SK-N-SH treated with all-trans-retinoic acid at 6 μM for 48 hours (cell line): ENCODE measurements at regions not wholly inside any gene's neighbourhood (a gene's known extent, or its start where the extent isn't known, plus 50 kb on each side); places are given as distances from the start of the nearest gene placed in this dataset.

Source experiments
- ATAC-seq: fragments of 200-7000 bp; cut with Tn5 transposase; 3 replicates; pipeline ENCODE4 v1.9.1; 2020; ENCODE audit warnings: mild to moderate bottlenecking, moderate library complexity
- ARNTL ChIP-seq: fragments of 450-650 bp; formaldehyde crosslinking; IDR thresholded peaks from 2 replicates; pipeline ENCODE4 v1.5.0; 2020; ENCODE audit warnings: low read depth, mild to moderate bottlenecking, moderate library complexity, borderline replicate concordance
- BACH2 ChIP-seq: fragments of 250-450 bp; sonication (Bioruptor Pico); IDR thresholded peaks from 2 replicates; pipeline ENCODE4 v1.9.0; 2021; ENCODE audit warnings: mild to moderate bottlenecking, borderline replicate concordance
- CREB5 ChIP-seq: fragments of 250-450 bp; sonication (Bioruptor Pico); IDR thresholded peaks from 2 replicates; pipeline ENCODE4 v1.5.1; 2020; ENCODE audit warnings: low read depth, mild to moderate bottlenecking, moderate library complexity
- ESRRG ChIP-seq: fragments of 250-450 bp; sonication (Bioruptor Pico); IDR thresholded peaks from 2 replicates; pipeline ENCODE4 v1.6.1; 2021; ENCODE audit warnings: mild to moderate bottlenecking
- GLIS3 ChIP-seq: fragments of 250-450 bp; sonication (Bioruptor Pico); IDR thresholded peaks from 2 replicates; pipeline ENCODE4 v1.5.0; 2020; ENCODE audit warnings: mild to moderate bottlenecking, moderate library complexity
- ISL1 ChIP-seq: fragments of 250-450 bp; sonication (Bioruptor Pico); IDR thresholded peaks from 2 replicates; pipeline ENCODE4 v2.1.2; 2022; ENCODE audit warnings: mild to moderate bottlenecking, moderate library complexity
- OSR1 ChIP-seq: fragments of 250-450 bp; sonication (Bioruptor Pico); IDR thresholded peaks from 2 replicates; pipeline ENCODE4 v1.8.0; 2022; ENCODE audit warnings: moderate library complexity, mild to moderate bottlenecking, inconsistent platforms
- PATZ1 ChIP-seq: fragments of 250-450 bp; sonication (Bioruptor Pico); IDR thresholded peaks from 2 replicates; pipeline ENCODE4 v1.8.0; 2020; ENCODE audit warnings: mild to moderate bottlenecking, moderate library complexity, borderline replicate concordance
- POU6F1 ChIP-seq: fragments of 250-450 bp; sonication (Bioruptor Pico); IDR thresholded peaks from 2 replicates; pipeline ENCODE4 v1.8.0; 2021; ENCODE audit warnings: low read depth, mild to moderate bottlenecking, moderate library complexity, borderline replicate concordance
- RARB ChIP-seq: fragments of 250-450 bp; sonication (Bioruptor Pico); IDR thresholded peaks from 2 replicates; pipeline ENCODE4 v1.8.0; 2021; ENCODE audit warnings: mild to moderate bottlenecking, moderate library complexity
- SNAI2 ChIP-seq: fragments of 250-450 bp; sonication (Bioruptor Pico); IDR thresholded peaks from 2 replicates; pipeline ENCODE4 v1.5.0; 2020; ENCODE audit warnings: mild to moderate bottlenecking, moderate library complexity
- TCF4 ChIP-seq: fragments of 250-450 bp; sonication (Bioruptor Pico); IDR thresholded peaks from 2 replicates; pipeline ENCODE4 v1.8.0; 2021; ENCODE audit warnings: mild to moderate bottlenecking, moderate library complexity, borderline replicate concordance
- TOX ChIP-seq: fragments of 250-450 bp; sonication (Bioruptor Pico); IDR thresholded peaks from 2 replicates; pipeline ENCODE4 v1.8.0; 2021; ENCODE audit warnings: mild to moderate bottlenecking, moderate library complexity, borderline replicate concordance
- TSHZ2 ChIP-seq: fragments of 250-450 bp; sonication (Bioruptor Pico); IDR thresholded peaks from 2 replicates; pipeline ENCODE4 v1.5.0; 2020; ENCODE audit warnings: mild to moderate bottlenecking, moderate library complexity
- ZC3H10 ChIP-seq: fragments of 250-450 bp; sonication (Bioruptor Pico); IDR thresholded peaks from 2 replicates; pipeline ENCODE4 v1.5.1; 2021; ENCODE audit warnings: mild to moderate bottlenecking, moderate library complexity
- ZFP3 ChIP-seq: fragments of 250-450 bp; sonication (Bioruptor Pico); IDR thresholded peaks from 2 replicates; pipeline ENCODE4 v1.5.0; 2020; ENCODE audit warnings: mild to moderate bottlenecking, moderate library complexity
- ZFP30 ChIP-seq: fragments of 450-650 bp; formaldehyde crosslinking; IDR thresholded peaks from 2 replicates; pipeline ENCODE4 v1.5.0; 2022; ENCODE audit warnings: mild to moderate bottlenecking, moderate library complexity
- ZNF565 ChIP-seq: fragments of 450-650 bp; formaldehyde crosslinking; conservative IDR thresholded peaks from 2 replicates; pipeline ENCODE4 v1.5.0; 2020; ENCODE audit warnings: low read depth, mild to moderate bottlenecking, moderate library complexity
- ZNF8 ChIP-seq: fragments of 450-650 bp; formaldehyde crosslinking; IDR thresholded peaks from 2 replicates; pipeline ENCODE4 v1.5.0; 2020; ENCODE audit warnings: mild to moderate bottlenecking, moderate library complexity

- TF ChIP-seq POU6F1 (no peak), CREB5 (CRISPR knock-in tag) (no peak), TCF4 (CRISPR knock-in tag) (no peak), BACH2 (CRISPR knock-in tag) (no peak)
Measured at GRCh38 chr10:111871458-111871857, 312.1 kb downstream of the GPAM start (continued).

GRCh38 chr10:111872591-111872990 is 311.0 kb downstream of the GPAM start:
- ATAC-seq, result no peak
- TF ChIP-seq ISL1 (CRISPR knock-in tag), result no peak
- no peak for TF ChIP-seq ZC3H10 (CRISPR knock-in tag)
- no peak for TF ChIP-seq TOX (CRISPR knock-in tag)
- no peak for TF ChIP-seq CREB5 (CRISPR knock-in tag)
- TF ChIP-seq OSR1 (CRISPR knock-in tag), result no peak
- no peak for TF ChIP-seq ESRRG
- TF ChIP-seq TCF4 (CRISPR knock-in tag), result no peak
- TF ChIP-seq GLIS3 (CRISPR knock-in tag), result no peak
- no peak for TF ChIP-seq PATZ1 (CRISPR knock-in tag)
- TF ChIP-seq ZNF8 (CRISPR knock-in tag), result no peak
- TF ChIP-seq RARB (CRISPR knock-in tag), result no peak
- TF ChIP-seq SNAI2 (CRISPR knock-in tag), result no peak
- no peak for TF ChIP-seq TSHZ2
- TF ChIP-seq, all 23 proteins: peak for 0

- ATAC-seq, result no peak
- no peak for TF ChIP-seq CREB5 (CRISPR knock-in tag)
- TF ChIP-seq ZFP3 (CRISPR knock-in tag), result no peak
- TF ChIP-seq TSHZ2, result no peak
- TF ChIP-seq TOX (CRISPR knock-in tag), result no peak
- no peak for TF ChIP-seq ZNF8 (CRISPR knock-in tag)
- TF ChIP-seq ZNF565, result no peak
- TF ChIP-seq ZFP30 (CRISPR knock-in tag), result no peak
- no peak for TF ChIP-seq TCF4 (CRISPR knock-in tag)
- TF ChIP-seq PATZ1 (CRISPR knock-in tag), result no peak
- no peak for TF ChIP-seq ESRRG
- no peak for TF ChIP-seq BACH2 (CRISPR knock-in tag)
- TF ChIP-seq ZC3H10 (CRISPR knock-in tag), result no peak
- no peak for TF ChIP-seq ARNTL (CRISPR knock-in tag)
- TF ChIP-seq POU6F1, result no peak
- TF ChIP-seq RARB (CRISPR knock-in tag), result no peak
Measured at GRCh38 chr10:111873041-111873440, 310.5 kb downstream of the GPAM start.
